Muscle layer of duodenum (tissue), 2 donors: ENCODE measurements at regions not wholly inside any gene's neighbourhood (a gene's known extent, or its start where the extent isn't known, plus 50 kb on each side); places are given as distances from the start of the nearest gene placed in this dataset.

Experiments
- H3K27ac ChIP-seq: one replicate; pipeline ENCODE4 v1.7.0; 2013; ENCODE audit warnings: mild to moderate bottlenecking, low read length
- H3K27me3 ChIP-seq: one replicate; pipeline ENCODE4 v1.7.0; 2013; ENCODE audit warnings: low read depth, mild to moderate bottlenecking, control low read depth, low read length
- H3K36me3 ChIP-seq, 2 donors: one replicate each; pipeline ENCODE4 v1.7.0; 2013; ENCODE audit warnings: low read length in 2 of 2, control low read depth in 1 of 2, mild to moderate bottlenecking in 1 of 2; ENCODE audit not compliant: insufficient read depth in 2 of 2, control insufficient read depth in 1 of 2
- H3K4me1 ChIP-seq, 2 donors: one replicate each; pipeline ENCODE4 v1.7.0; 2013; ENCODE audit warnings: low read length in 2 of 2, mild to moderate bottlenecking in 2 of 2, control low read depth in 1 of 2, moderate library complexity in 1 of 2; ENCODE audit not compliant: insufficient read depth in 2 of 2, control insufficient read depth in 1 of 2
- H3K4me3 ChIP-seq, 2 donors: one replicate each; pipeline ENCODE4 v1.7.0; 2013; ENCODE audit warnings: low read length in 2 of 2, low read depth in 1 of 2, mild to moderate bottlenecking in 1 of 2
- H3K9me3 ChIP-seq, 2 donors: one replicate each; pipeline ENCODE4 v1.7.0; 2013; ENCODE audit warnings: low read length in 2 of 2, control low read depth in 1 of 2, mild to moderate bottlenecking in 1 of 2; ENCODE audit not compliant: control insufficient read depth in 1 of 2
- donor health status: healthy.

DNA sequence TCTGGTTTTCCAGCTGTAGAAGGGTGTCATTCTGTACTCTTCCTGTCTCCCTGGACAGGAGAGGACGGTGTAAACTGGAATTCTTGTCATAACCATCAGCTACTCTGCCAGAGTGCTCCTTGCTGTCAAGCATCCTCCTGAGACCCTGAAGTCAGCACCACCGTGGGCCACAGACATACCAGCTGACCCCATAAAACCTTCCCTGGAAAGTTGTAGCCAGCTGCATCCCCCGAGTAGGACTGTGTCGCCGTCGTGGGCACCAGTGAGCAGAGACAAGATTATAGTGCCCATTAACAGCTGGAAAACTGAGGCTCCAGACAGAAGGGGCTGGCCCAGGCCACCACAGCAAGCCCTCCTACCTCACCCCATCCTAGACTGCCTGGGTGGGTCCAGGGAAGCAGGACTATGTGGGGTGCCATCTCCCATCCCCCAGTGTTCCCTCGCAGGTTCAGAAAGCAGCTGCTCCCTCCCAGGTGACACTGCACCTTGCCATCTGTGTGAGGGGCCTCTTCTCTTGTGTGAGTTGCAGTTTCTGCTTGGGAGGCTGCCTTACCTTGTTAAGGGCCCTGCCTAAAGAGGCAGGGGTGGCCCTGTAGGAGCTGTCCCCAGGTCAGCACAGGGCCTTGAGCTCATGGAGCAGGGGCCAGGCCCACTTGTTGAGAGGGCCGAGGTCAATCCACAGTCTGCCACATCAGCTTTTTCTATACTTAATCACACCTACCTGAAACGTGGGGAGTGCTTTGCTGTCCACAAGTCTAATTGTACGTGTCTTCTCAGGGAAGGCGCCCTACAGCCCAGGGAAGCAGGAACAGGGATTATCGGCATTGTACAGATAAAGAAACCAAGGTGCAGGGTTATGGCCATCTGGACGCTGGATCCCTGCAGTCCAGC is 191.9 kb upstream of the LINGO1 start:
- H3K36me3 ChIP-seq = no peaks in the 10 kb centered on the region
- H3K4me3 ChIP-seq = no peak overlapping the region
- H3K27me3 ChIP-seq = peaks cover 12% of the 10 kb centered on the region
- peaks cover 0 to 11% of the 10 kb centered on the region in 2 donors for H3K4me1 ChIP-seq
- no peak overlapping the region for H3K27ac ChIP-seq
- H3K9me3 ChIP-seq = no peaks in the 10 kb centered on the region

DNA sequence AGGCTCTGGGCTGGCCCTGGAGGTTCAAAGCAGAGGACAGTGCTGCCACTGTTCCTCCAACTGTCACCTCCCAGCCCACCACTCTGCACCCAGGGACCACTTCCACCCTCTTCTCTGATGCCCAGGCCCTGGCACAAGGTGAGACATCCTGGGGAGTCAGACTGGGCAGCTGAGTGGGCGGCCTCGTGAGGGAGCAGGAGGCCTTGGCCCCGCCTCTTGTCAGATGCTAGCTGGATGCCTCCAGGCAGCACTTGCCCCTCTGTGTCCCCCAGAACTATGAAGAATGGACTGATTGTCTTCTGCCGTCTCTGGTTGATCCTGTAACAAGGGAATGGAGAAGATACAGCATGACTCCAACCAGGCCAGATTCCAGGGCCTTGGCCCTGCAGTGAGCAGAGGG is 191.0 kb upstream of the LINGO1 start:
- H3K9me3 ChIP-seq = no peaks in the 10 kb centered on the region
- H3K36me3 ChIP-seq = no peaks in the 10 kb centered on the region
- no peak overlapping the region for H3K4me3 ChIP-seq
- H3K27me3 ChIP-seq = peaks cover 12% of the 10 kb centered on the region
- peaks cover 0 to 13% of the 10 kb centered on the region in 2 donors for H3K4me1 ChIP-seq
- no peak overlapping the region for H3K27ac ChIP-seq

DNA sequence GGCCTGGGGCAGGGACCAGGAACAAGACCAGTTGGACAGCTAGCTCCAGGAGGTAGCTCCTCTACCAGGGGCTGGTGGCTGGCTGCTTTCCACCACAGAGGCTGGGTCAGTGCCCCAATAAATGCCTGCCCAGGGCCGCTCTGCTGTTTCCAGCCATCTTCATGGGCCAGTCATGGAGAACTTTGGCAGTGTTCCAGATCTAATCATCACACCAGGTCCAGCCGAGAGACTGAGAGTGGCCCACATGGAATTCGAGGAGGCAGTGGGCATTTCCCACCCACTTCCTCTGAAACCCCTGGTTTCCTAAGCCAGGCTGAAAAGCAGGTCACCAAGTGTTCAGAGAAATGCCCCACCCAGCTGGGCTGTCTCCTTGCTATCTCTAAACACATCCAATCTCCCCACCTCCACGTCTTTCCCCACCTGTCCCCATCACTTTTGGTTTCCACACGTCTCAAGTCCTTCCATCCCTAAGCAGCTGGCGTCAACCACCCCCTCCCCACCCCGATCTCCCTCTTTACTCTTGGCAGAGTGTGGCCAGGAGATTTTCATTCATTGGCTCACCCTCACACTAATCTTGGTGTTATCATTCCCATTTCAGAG is 190.0 kb upstream of the LINGO1 start:
- Histone ChIP-seq H3K4me3 (no peak overlapping the region), H3K27ac (no peak overlapping the region), H3K36me3 (no peaks in the 10 kb centered on the region), H3K9me3 (no peaks in the 10 kb centered on the region), H3K27me3 (peaks cover 22% of the 10 kb centered on the region), H3K4me1 (peaks cover 0 to 16% of the 10 kb centered on the region in 2 donors)

DNA sequence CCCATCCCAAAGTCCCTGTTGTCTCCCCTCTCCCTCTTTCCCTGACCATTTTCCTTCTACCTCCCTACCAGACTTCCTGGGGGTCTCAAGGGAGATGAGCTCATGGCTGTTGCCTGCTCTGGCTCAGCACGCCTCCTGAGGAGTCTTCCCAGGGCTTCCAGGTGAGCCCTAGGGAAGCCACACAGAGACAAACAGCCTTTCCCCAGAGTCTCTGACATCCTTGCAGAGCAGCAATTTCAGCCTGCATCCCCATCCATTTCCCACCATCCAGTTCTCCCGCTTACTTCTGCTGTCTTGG is 189.2 kb upstream of the LINGO1 start:
- no peaks in the 10 kb centered on the region for H3K9me3 ChIP-seq
- H3K27me3 ChIP-seq = peaks cover 29% of the 10 kb centered on the region
- H3K4me3 ChIP-seq = no peak overlapping the region
- no peak overlapping the region for H3K27ac ChIP-seq
- H3K36me3 ChIP-seq = no peaks in the 10 kb centered on the region
- peaks cover 0 to 16% of the 10 kb centered on the region in 2 donors for H3K4me1 ChIP-seq

DNA sequence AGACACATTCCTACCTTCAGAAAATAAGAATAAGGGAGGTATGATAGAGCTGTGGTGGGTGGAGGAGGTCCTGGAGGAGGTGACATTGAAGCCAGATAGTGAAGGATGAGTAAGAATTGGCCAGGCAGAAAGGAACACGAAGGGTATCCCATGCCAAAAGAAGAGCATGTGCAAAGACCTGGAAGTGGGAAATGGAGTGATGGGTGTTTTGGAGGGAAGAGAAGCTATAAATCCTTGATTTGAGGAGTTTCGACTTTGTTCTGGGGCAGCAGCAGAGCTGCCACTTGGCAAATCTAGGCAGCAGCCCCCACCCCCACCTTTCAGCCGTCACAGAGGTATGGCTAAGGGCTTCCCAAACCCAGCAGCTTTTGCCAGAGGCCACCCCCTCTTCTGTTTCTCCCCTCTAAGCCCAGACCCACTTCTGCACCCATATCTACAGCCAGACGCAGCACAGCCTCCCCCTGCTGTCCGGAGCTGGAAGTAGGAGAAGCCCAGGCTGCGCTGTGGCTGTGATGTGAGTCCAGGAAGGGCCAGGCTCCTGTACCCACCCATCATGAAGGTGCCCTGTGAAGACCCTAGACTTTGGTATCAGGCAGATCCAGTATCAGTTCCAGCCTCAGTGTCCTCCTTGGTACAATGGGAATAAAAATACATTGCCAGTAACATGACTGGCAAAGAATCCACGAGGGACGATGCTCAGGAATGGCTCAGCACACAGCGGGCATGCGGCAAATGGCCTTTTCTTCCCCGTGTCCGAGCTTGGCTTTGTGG is 188.7 kb upstream of the LINGO1 start:
- Histone ChIP-seq H3K36me3 (no peaks in the 10 kb centered on the region), H3K9me3 (no peaks in the 10 kb centered on the region), H3K27me3 (peaks cover 29% of the 10 kb centered on the region), H3K27ac (no peak overlapping the region), H3K4me1 (peaks cover 0 to 16% of the 10 kb centered on the region in 2 donors), H3K4me3 (no peak overlapping the region)

DNA sequence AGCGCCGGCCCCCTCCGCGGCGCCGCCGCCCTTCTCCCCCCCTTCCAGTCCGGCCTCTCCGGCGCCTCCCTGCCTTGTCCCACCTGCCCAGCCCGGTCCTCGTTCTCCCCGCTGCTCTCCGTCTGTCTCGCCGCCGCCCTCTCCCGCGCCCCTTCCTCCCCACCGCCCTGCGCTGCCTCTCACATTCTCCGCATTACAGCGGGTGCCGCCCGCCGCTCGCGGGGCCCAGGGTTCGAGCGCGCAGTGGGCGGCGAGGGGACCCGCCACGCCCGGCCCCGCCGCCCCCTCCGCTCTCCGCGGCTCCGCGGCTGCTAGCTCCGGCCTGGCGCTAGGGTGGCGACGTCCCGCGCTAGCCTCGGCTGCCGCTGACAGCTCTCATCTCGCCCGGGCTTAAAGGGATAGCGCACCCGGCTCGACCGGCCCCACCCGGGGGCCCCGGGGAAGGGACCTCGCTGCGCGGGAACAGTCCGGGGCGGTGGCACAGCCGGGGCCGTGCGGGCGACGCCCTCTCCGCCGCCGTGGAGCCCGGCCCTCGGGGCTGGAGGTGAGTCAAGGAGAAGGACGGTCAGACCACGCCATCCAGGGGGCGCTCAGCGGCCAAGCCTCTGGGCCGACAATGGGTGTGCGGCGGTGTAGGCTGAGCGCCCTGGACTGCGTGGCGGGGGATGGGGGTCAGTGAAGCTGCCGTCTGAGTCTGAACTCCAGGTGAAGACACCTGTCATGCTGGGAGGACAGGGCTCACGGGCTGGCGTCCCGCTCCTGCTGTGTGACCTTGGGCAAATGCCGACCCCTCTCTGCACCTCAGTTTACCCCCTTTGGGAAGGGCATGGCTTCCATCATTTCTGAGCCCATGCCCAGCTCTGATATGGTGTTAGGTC is 187.4 kb upstream of the LINGO1 start:
- H3K27me3 ChIP-seq = peaks cover 29% of the 10 kb centered on the region
- H3K4me3 ChIP-seq = peak overlapping the region in 1 of 2 donors; percentile 55
- peaks cover 0 to 16% of the 10 kb centered on the region in 2 donors for H3K4me1 ChIP-seq
- H3K27ac ChIP-seq = no peak overlapping the region
- no peaks in the 10 kb centered on the region for H3K36me3 ChIP-seq
- H3K9me3 ChIP-seq = no peaks in the 10 kb centered on the region

DNA sequence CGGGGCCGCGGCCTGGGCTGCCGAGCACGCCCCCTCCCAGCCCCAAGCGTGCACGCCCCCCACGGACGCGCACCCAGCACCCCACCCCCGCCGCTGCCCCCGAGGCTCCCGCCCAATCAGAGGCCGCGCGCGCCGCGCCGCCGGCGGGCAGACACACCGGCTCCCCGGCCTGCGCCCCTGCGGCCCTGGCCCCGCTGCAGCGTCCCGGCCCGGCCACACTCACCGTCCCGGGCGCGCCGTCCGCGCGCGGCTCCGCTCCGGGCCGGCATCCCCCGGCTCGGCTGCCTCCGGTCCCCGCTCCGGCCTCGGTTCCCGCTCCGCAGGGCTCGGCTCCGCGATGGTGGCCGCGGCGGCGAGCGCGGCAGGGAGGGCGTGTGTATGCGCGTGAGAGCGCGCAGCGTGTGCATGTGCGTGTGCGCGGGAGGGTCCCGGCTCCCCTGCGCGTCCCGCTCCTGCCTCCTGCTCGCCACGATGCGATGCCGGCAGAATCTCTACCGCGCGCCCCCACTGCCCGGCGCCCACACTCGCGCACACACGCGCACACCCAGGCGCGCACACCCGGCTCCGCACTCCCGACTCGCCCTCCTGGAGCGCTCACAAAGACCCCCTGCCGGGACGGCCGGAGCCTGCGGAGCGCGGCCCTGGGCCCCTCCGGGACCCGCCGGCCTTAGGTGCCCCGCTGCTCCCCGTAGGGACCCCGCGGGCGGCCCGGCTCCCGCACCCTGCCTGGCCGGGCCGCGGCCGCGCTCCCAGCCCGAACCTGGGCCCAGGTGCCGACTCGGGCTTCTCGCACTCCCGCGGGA is 186.5 kb upstream of the LINGO1 start:
- peaks cover 33% of the 10 kb centered on the region for H3K27me3 ChIP-seq
- H3K27ac ChIP-seq = no peak overlapping the region
- H3K4me1 ChIP-seq = peaks cover 0 to 16% of the 10 kb centered on the region in 2 donors
- H3K36me3 ChIP-seq = no peaks in the 10 kb centered on the region
- peak overlapping the region in 1 of 2 donors; percentile 55 for H3K4me3 ChIP-seq
- H3K9me3 ChIP-seq = no peaks in the 10 kb centered on the region

DNA sequence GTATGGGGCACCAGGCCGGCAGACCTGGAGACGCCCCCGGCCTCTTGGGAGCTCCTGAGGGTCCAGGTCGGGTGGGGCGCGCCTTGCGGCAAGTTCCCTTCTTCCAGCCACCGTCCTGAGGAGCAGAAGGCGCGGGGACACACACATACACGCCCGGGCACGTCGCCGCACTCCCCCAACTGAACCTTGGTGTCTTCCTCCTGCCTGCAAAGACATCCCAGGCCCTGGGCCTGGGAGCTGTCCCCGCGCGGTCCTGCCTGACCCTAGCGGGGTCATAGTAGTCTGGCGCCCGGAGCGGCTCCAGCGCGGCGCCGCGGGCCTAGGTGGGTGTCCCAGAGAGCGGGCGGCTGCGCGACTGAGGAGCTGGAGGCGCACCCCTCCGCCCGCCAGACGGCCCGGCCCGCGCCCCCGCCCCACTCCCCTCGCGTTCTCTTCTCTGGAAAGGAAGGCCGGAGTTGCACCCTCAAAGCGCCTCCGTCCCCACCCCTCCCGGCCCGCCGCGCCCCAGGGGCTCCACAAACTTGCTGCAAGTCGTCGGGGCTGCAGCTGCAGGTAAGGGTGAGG is 185.9 kb upstream of the LINGO1 start:
- Histone ChIP-seq H3K27me3 (peaks cover 33% of the 10 kb centered on the region), H3K27ac (no peak overlapping the region), H3K4me1 (peaks cover 0 to 16% of the 10 kb centered on the region in 2 donors), H3K36me3 (no peaks in the 10 kb centered on the region), H3K4me3 (no peak overlapping the region), H3K9me3 (no peaks in the 10 kb centered on the region)

DNA sequence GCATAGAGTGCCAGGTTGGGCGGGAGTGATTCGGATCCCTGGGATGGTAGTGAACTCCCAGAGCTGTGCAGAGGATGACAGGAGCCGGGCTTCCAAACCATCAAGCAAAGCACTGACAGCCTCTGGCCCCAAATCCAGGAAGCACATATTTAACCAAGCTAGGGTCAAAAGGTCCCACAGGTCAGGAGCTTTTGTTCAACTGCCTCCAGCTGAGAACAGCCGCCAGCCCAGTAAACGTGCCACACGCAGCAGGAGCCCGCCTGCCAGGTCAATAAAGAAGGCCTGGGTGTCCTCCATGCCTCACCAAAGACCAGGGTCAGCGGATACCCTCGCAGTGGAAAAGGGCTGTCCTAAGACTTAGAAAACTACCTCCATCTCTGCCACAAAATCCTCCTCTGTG is 184.7 kb upstream of the LINGO1 start:
- peaks cover 33% of the 10 kb centered on the region for H3K27me3 ChIP-seq
- peaks cover 0 to 16% of the 10 kb centered on the region in 2 donors for H3K4me1 ChIP-seq
- H3K4me3 ChIP-seq = no peak overlapping the region
- no peaks in the 10 kb centered on the region for H3K36me3 ChIP-seq
- no peaks in the 10 kb centered on the region for H3K9me3 ChIP-seq
- H3K27ac ChIP-seq = no peak overlapping the region

DNA sequence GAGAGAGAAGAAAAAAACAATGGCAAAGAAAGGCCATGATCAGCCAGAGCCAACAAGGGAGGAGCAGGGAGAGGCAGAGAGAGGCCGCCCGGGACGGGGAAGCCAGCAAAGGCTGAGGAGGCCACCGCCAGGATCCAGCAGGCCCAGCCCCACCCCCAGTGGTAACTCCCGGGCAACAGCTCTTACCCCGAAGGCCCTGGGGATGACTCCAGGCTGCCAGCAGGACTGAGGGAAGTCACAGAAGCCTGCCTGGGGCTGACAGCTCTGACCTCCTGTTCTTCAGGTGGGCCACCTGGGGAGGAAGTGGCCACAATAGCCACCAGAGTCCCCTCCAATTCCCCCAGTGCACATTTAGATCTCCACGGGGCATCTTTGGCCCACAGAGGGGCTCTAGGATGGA is 184.3 kb upstream of the LINGO1 start:
- no peak overlapping the region for H3K4me3 ChIP-seq
- no peaks in the 10 kb centered on the region for H3K9me3 ChIP-seq
- peaks cover 33% of the 10 kb centered on the region for H3K27me3 ChIP-seq
- no peaks in the 10 kb centered on the region for H3K36me3 ChIP-seq
- H3K4me1 ChIP-seq = peaks cover 0 to 16% of the 10 kb centered on the region in 2 donors
- no peak overlapping the region for H3K27ac ChIP-seq
